Activated T-helper 1 cell treated with Interleukin-2 at 50 U/mL for 16 hours (primary cell): ENCODE measurements at regions not wholly inside any gene's neighbourhood (a gene's known extent, or its start where the extent isn't known, plus 50 kb on each side); places are given as distances from the start of the nearest gene placed in this dataset.

Source experiments
- DNase-seq: peaks from one replicate; pipeline ENCODE4 v3.0.0-alpha.2; 2020; ENCODE audit warnings: low read depth

DNA sequence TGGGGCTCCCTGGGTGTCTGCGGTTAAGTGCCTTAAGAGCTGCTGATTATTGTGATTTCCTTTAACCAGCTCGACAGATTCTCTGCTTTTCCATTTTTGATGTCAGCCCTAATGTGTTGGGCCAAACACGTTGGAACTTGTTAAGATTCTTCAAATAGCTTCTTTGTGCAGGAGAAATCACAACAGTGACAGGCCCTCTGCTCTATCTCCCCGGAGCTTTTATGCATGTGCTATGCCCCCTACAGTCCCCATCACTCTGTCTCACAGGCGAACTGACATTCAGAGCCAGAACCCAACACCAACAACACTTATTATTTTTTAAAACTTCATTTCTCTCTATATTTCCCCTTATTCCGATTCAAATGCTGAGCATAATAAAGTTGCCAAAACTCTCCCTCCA lies 371.7 kb upstream of the CELF4 start:
- DNase-seq: no peak

- no peak for DNase-seq
These were observed 369.5 kb upstream of the CELF4 start for GRCh38 chr18:37935086-37935485.

- DNase-seq: no peak
These were observed 365.0 kb upstream of the CELF4 start for GRCh38 chr18:37930640-37931039.

- no peak for DNase-seq
These were observed 356.6 kb upstream of the CELF4 start for GRCh38 chr18:37922162-37922561.

DNA sequence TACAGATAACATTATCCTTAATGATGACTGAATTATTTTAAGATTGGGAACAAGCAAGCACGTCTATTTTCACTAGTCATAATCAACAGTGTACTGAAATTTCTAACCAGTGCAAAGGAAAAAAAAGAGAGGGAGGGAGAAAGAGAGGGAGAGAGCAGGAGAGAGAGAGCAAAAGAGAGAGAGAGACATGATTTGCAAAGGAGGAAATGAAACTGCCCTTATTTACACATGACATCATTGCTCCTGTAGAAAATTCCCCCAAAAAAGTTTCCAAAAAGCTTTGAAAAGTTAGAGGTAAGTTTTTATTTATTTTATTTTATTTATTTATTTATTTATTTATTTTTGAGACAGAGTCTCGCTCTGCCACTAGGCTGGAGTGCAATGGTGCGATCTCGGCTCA lies 355.3 kb upstream of the CELF4 start:
- DNase-seq: no peak

DNA sequence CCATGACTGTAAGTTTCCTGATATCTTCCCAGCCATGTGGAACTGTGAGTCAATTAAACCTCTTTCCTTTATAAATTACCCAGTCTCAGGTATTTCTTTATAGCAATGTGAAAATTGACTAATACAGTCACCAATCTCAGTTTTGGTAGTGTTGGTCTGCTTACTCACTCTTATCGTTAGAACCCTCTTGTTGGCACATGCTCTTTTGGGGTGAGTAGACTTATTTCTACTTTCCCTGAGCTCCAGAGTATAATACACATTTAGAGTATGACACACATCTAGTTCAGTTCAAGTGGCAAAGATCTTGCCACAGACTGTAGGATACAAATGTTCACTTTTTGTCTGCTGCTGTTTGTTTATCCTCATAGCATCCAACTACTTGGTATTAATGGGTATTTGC lies 347.5 kb upstream of the CELF4 start:
- no peak for DNase-seq

GRCh38 chr18:37902344-37902743 lies 336.7 kb upstream of the CELF4 start:
- DNase-seq: no peak

GRCh38 chr18:37900326-37900725 lies 334.7 kb upstream of the CELF4 start:
- DNase-seq: no peak

DNA sequence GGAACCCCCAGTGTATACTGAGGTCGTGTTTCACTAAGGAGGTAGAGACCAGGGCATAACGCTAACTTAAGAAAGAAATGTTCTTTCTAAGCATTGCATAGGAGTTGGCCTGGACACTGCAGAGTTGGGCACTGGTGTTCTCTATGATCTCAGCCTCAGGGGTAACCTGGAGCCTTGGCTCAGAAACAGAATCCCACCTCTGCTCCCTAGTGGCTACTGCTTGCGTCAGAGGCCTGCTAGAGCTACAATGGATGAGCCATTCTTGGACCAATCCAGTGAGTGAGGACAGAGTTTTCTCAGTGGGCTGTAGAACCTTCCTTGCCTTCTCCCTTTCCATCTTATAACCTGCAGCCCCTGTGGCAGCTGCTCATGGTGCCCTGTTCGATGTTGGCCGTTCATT lies 324.4 kb upstream of the CELF4 start:
- no peak for DNase-seq

DNA sequence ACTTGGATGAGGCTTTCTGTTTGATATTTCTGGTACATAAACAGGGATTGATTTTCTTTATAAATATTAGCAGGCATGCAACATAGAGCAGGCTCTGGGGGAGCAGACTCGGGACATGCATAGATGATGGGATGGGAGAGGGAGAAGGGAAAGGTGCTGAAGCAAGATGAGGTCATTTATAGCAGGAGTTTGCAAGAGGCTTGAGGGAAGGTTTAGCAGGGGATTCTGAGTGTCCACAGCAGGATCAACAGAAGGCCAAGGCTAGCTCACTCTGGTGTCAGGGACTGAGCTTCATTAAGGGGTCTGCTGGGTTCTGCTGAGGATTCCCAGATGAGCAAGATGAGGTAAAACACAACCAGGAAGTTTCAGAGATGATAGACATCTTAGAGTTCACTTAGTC lies 309.1 kb upstream of the CELF4 start:
- DNase-seq: no peak

GRCh38 chr18:37873416-37873815 lies 307.8 kb upstream of the CELF4 start:
- no peak for DNase-seq

DNA sequence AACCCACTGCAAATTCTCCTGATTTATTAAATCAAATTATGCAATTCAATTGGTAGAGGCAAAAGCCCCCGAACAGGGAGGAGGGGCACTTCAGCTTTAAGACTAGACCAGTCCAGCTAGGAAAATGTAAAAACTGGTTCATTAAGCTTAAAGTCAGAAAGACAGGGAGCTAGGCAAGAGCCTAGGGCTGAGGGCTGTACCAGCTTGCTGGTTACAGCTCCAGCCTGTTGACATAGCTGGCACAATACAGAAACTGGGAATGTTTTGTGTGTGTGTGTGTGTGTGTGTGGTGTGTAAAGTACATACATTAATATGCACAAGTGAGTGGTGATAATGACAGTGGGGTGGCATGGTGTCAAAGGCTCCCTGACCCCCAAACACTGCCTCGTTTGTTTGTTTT lies 307.0 kb upstream of the CELF4 start:
- DNase-seq: no peak

GRCh38 chr18:37871561-37871960 lies 306.0 kb upstream of the CELF4 start:
- DNase-seq: no peak

GRCh38 chr18:37869051-37869450 lies 303.5 kb upstream of the CELF4 start:
- no peak for DNase-seq

- no peak for DNase-seq
These were observed 298.5 kb upstream of the CELF4 start for GRCh38 chr18:37864122-37864521.

DNA sequence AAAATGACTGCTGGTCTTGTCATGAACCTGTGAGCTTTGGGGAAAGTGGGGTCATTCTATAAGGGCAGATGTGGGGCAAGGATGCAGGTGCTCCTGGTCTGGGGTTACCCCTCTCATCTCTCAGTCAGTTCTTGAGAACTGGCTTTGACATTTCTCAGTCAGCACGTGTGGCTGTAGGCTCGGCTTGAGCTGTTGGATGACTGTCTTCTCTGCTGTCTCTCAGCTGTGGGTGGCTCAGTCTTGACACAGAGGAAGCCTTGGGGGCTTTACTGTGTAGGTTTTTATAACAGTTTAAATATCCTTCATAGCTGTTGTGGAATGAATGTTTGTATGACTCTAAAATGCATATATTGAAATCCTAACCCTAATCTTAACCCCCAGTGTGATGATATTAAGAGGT lies 296.4 kb upstream of the CELF4 start:
- DNase-seq: no peak

DNA sequence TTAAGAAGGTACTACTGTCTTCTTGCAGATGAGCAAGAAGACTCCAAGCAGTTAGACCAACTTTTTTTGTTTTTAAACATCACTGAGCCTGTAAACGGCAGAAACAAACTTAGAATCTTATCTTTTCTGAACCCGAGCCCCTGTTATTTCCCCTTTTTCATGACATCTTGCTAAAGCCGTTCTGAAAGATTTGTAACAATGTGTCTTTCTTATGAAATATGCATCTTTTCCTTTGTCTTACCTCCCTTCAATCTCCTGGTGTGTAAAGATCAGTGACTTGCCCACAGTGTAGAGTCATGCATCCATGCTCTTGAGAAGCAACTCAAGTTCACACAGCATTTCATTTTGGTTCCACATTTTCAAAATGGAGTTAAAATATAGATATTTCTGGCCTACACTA lies 288.8 kb upstream of the CELF4 start:
- no peak for DNase-seq

GRCh38 chr18:37853706-37854105 lies 288.1 kb upstream of the CELF4 start:
- DNase-seq: no peak

DNA sequence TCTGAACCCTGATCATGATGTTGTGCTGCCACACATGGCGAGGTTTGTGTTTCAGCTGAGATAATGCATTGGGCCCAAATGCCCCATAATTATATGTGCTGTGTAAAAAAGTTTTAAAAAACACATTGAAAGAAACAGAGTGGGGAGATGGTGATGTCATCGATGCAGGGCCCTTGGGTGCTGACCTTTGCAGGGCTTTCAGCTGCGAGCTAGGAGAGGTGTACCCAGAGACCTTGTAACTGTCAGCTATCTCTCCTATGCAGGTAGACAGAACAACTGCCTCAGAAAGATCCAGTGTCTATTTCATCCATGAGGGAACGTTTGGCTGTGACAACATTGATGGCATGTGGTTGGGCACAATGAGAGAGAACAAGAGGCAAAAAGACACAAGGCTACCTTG lies 286.9 kb upstream of the CELF4 start:
- no peak for DNase-seq

DNA sequence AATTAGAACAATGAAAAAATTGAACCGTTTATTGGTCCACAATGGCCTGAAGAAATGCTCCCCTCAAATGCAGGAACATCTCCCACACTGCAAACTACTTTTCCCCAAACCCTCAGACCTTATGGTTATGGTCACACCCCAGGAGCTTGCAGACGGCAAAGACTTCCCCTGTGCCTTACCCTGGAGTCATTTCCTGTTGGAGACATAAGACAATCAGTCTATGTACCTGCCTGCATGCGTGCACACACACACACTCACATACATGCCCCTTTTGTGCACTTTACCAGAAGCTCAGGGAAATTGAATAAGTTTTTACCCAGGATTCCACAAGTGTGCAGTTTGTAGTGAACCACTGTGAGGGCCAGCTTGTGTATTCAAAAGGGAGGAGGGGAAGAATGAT lies 281.9 kb upstream of the CELF4 start:
- DNase-seq: no peak

- DNase-seq: no peak
These were observed 281.4 kb upstream of the CELF4 start for GRCh38 chr18:37846996-37847395.

- DNase-seq: no peak
These were observed 279.9 kb upstream of the CELF4 start for GRCh38 chr18:37845498-37845897.

DNA sequence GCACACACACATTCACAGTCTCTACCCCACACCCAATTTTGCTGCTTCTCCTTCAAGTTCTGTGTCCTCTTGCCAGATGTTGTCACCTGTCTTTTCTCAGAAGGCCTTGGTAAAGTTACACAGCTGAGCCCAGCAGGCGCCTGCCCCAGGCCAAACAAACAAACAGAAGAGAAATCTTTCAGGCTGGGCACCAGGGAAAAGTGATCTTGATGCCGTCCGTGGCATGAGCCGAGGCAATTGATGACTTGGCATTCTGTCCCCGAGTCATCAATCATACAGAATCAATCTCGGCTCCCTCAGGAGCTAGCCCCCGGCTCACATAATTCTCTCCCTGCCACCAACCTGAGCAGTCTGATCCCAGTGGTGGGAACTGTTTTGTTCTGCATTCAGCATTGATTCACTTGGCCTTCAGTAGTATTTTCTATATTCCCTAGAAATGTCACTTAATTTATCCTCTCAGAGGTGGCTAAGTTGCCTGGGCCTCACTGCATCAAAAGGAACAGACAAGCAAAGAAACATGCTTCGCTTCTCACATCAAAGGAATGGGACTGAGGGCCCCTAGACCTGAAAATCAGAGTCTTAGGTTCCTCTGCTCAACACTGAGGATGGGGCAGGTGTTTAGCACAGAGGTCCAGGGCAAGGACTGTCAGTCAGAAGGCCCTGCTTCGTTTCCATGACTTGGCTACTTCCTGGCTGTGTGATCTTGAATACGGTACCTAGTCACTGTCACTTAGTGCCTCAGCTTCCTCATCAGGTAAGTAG lies 278.8 kb upstream of the CELF4 start:
- DNase-seq: no peak

GRCh38 chr18:37838083-37838482 lies 272.5 kb upstream of the CELF4 start:
- DNase-seq: no peak
